Lower leg skin (tissue), 3 donors: ENCODE measurements at regions not wholly inside any gene's neighbourhood (a gene's known extent, or its start where the extent isn't known, plus 50 kb on each side); places are given as distances from the start of the nearest gene placed in this dataset.

Experiments
- CTCF ChIP-seq, 3 donors: fragments of 450-650 bp; IDR thresholded peaks; one replicate each; pipeline ENCODE4 v1.5.1; 2016; ENCODE audit warnings: antibody characterized with exemption in 3 of 3, mild to moderate bottlenecking in 3 of 3, moderate library complexity in 2 of 3
- POLR2A ChIP-seq, 2 donors: fragments of 450-650 bp; IDR thresholded peaks; one replicate each; pipeline ENCODE4 v1.6.1; 2016 to 2017; ENCODE audit warnings: antibody characterized with exemption in 2 of 2, mild to moderate bottlenecking in 1 of 2, moderate library complexity in 1 of 2

- TF ChIP-seq CTCF (IDR thresholded peaks at IDR 0.05) (no peak), POLR2A (IDR thresholded peaks at IDR 0.05) (no peak)
These were observed 423.0 kb upstream of the TMPRSS15 start for GRCh38 chr21:18826562-18826961.
